HG03460 (cell line): ENCODE measurements at regions not wholly inside any gene's neighbourhood (a gene's known extent, or its start where the extent isn't known, plus 50 kb on each side); places are given as distances from the start of the nearest gene placed in this dataset.

Experiments used
- ATAC-seq: cut with Tn5 transposase; IDR thresholded peaks from one replicate; pipeline ENCODE4 v1.9.1; 2021; ENCODE audit not compliant: unreplicated experiment

DNA sequence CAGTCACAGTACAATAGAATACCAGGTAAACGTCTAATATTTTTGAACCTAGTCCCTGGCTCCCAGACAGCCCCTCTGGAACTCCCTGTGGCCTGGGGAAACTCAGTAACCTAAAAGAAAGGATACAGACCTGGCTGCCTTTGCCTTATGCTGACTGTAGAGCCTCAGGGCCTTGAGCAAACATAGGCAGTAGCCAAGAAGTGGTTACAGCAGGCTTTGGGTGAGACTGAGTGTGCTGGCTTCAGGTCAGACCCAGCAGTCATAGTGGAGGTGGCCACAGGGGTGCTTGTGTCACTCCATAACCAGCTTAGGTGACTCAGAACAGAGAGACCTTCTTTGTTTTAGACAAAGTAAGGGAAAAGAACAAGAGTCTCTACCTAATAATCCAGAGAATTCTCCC is 141.8 kb upstream of the PRDX4 start:
- ATAC-seq: no peak

GRCh38 chrX:23540532-23540931 is 126.8 kb upstream of the PRDX4 start:
- no peak for ATAC-seq

DNA sequence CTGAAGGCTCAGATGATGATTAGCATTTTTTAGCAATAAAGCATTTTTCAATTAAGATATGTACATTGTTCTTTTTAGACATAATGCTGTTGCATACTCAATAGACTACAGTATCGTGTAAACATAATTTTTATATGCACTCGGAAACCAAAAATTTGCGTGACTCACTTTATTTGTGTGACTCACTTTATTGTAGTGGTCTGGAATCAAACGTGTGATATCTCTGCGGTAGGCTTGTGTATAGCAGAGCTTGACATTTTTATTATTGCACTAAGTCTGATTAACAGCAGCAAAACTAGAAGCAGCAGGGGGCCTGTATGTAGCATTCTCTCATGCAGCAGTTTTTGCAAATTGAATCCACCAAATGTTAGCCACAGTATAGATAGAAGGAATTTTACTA is 119.1 kb upstream of the PRDX4 start:
- no peak for ATAC-seq

DNA sequence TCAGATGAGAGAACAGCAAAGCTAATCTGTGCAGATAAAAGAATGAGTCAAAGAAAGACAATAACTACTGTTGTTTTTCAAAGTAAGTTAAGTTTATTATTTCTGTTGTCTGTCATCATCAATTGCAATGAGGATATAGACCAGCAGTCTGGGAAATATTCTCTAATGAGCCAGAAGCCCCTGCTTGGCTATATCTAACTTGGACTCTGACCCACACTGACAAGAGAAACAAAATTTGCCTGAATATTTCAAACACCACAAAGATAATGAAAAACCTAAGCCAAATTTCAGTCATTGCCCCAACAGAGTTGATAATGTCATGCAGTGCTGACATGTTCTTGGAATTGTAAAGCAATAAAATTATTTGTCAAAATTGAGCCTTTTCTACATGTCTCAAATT is 115.0 kb upstream of the PRDX4 start:
- ATAC-seq: no peak

DNA sequence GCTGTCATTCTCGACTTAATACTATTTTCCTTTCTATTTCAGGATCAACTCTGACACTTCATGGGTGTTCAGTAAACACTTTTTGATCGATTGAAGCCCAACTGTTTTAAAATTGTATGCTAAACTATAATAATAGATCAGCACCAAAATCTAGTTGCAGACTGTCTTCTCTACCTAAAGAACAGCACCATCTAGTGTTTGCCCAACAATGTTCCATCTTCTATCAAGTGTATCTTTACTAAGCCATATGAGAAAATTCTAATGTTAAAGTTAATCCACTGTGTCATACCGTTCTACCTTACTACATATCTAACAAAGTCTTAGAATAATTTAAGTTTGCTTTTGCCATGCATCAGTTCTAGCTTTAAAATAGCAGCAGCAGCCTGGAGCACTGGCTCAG is 113.0 kb upstream of the PRDX4 start:
- ATAC-seq: no peak

DNA sequence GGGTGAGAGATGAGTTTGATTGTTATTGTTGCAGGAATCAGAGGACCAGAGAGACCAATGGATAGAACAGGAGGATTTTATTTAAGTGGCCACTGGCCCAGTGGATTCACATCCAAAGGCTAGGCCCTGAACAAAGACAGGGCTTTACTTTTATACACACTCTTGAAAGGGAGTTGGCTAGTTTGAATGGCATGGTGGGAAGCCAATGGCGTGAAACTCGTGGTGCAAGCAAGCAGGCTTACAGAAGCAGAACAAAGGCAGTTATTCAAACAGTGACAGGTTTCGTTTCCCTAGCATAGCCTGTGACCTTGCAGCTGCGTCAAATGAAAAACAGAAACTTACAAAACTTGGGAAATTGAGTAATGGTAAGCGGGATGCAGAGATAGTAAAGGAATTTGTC is 110.2 kb upstream of the PRDX4 start:
- no peak for ATAC-seq

GRCh38 chrX:23559975-23560374 is 107.3 kb upstream of the PRDX4 start:
- ATAC-seq: no peak

DNA sequence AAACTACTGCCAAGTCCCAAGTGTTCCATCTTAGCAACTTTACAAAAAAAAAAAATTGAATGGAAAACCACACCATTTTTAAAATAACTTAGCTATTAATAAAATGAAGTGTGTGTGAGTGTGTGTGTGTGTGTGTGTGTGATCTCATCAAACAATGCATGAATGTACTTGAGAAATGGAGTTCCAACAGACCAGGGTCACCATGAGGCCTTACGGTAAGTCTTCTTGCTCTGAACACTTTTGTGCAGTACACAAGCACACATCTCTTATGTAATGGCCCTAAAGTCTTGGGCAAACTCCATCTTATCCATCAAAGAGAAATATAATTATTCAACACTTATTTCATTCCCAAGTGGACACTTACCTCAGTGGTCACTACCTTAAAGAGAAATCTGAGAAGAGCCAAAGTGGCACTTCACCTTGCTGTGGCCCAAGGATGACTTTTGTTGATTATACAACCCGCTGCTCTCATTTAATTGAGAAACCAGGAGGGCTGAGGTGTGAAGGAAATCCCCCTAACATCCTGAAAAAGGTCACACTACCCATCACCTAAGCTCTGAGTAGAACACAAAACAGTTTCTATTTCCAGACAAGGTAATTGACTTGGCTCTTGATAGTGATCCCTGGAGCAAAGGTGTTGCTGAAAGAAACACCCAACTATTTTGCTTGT is 96.5 kb upstream of the PRDX4 start:
- ATAC-seq: no peak

DNA sequence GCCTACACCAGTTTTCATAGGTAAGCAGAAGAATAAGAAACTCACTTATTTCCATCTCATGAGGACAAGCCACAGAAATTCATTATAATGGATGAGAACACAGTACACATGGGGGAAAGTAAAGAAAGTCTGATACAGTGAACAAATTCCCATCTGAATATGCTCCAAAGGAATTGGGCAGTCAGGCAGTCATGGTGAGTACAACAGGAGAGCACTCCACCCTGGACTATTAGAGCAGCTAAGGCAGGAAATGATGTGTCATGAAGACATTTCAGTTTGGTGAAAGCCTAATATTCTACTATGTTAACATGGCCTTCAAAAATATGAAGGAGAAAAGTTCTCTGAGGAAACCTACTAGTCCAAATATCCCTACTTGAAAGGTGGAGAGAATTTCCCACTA is 92.0 kb upstream of the PRDX4 start:
- ATAC-seq: no peak

- no peak for ATAC-seq
Measured at GRCh38 chrX:23578079-23578478, 89.2 kb upstream of the PRDX4 start.

- no peak for ATAC-seq
Measured at GRCh38 chrX:23589496-23589895, 77.8 kb upstream of the PRDX4 start.

- ATAC-seq: no peak
Measured at GRCh38 chrX:23592741-23593140, 74.6 kb upstream of the PRDX4 start.

GRCh38 chrX:23598575-23598974 is 68.7 kb upstream of the PRDX4 start:
- no peak for ATAC-seq

GRCh38 chrX:23603501-23603900 is 63.8 kb upstream of the PRDX4 start:
- no peak for ATAC-seq

- no peak for ATAC-seq
Measured at GRCh38 chrX:23610495-23610894, 56.8 kb upstream of the PRDX4 start.

- ATAC-seq: no peak
Measured at GRCh38 chrX:23612846-23613245, 54.4 kb upstream of the PRDX4 start.

- ATAC-seq: no peak
Measured at GRCh38 chrX:23616361-23616760, 50.9 kb upstream of the PRDX4 start.
